ENCODE measurements at regions not wholly inside any gene's neighbourhood (a gene's known extent, or its start where the extent isn't known, plus 50 kb on each side); places are given as distances from the start of the nearest gene placed in this dataset.

DNA sequence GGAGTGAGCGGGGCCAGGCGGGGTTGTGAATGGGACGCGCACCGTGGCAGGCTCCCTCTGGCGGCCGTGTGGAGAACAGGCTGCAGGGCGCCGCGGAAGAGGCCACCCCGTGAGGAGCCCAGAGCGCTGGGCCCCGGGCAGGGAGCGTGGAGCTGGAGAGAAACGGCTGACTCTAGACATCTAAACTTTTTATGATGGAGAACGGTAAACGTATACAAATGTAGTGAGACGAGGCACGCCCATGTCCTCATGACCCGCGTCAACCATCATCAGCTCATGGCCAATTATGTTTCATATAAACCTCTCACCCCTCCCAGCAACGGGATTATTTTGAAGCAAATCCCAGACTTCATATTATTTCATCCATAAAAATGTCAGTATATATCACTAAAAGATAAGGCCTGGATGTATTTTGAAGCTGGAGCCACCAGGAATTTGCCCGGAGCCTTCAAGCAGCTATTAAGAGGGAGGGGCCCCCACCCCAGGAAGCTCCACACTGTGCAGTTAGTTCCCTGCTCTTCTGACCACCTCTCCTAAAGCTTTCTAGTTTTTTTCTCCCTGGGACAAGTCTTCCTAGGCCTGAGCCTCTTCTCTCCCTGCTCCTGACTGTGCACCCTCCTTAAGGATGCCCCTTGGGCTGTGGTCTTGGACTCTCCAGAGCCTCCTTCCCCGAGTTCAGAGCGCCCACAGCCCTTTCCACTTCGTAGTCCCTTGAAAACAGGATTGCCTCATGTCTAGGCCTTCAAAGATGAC, 149.5 kb downstream of the SMAD6 start (continued):
- TF ChIP-seq CEBPG (CRISPR knock-in tag; IDR thresholded peaks at IDR 0.05): no peak
- TF ChIP-seq CEBPG (tag; conservative IDR thresholded peaks at IDR 0.05 in 1 of 2, IDR thresholded peaks at IDR 0.05 in 1 of 2): no peak
- no peak for TF ChIP-seq ESRRB (CRISPR knock-in tag; IDR thresholded peaks at IDR 0.05; ENCODE audit: borderline replicate concordance)
- no peak for TF ChIP-seq HINFP (tag; conservative IDR thresholded peaks at IDR 0.05; ENCODE audit: low read depth)
- no peak for TF ChIP-seq RUNX1 (IDR thresholded peaks at IDR 0.05; ENCODE audit: low read depth)
- TF ChIP-seq HES1 (IDR thresholded peaks at IDR 0.05; ENCODE audit: low read depth): no peak
- TF ChIP-seq NCOR1 (IDR thresholded peaks at IDR 0.05): no peak
- peak; percentile 19; the same call in 1 of the 2 replicates for TF ChIP-seq HDAC2 (IDR thresholded peaks at IDR 0.05)
- no peak for TF ChIP-seq TCFL5 (CRISPR knock-in tag; conservative IDR thresholded peaks at IDR 0.05)
- TF ChIP-seq RBM15 (IDR thresholded peaks at IDR 0.05; ENCODE audit: insufficient read depth, low read length): no peak
- TF ChIP-seq MYC (IDR thresholded peaks at IDR 0.05; ENCODE audit: low read depth, low read length): no peak
- no peak for TF ChIP-seq MYC (CRISPR knock-in tag; IDR thresholded peaks at IDR 0.05; ENCODE audit: borderline replicate concordance, low read depth)
- TF ChIP-seq ZFP36 (IDR thresholded peaks at IDR 0.05; ENCODE audit: low read depth, low read length, partially characterized antibody): peak; percentile 34
- TF ChIP-seq FOXJ3 (CRISPR knock-in tag; IDR thresholded peaks at IDR 0.05): no peak
- TF ChIP-seq FIP1L1 (IDR thresholded peaks at IDR 0.05; ENCODE audit: low read depth, low read length, poor library complexity, severe bottlenecking): no peak
- no peak for TF ChIP-seq TAF9B (IDR thresholded peaks at IDR 0.05; ENCODE audit: partially characterized antibody)
- no peak for TF ChIP-seq PRPF4 (IDR thresholded peaks at IDR 0.05; ENCODE audit: insufficient read depth, low read depth, low read length, poor library complexity, severe bottlenecking)
- no peak for TF ChIP-seq KAT8 (IDR thresholded peaks at IDR 0.05; ENCODE audit: low read depth)
- no peak for TF ChIP-seq ZNF253 (CRISPR knock-in tag; conservative IDR thresholded peaks at IDR 0.05)
- TF ChIP-seq ZNF282 (CRISPR knock-in tag; IDR thresholded peaks at IDR 0.05): no peak
- TF ChIP-seq NFXL1 (CRISPR knock-in tag; IDR thresholded peaks at IDR 0.05): no peak
- no peak for TF ChIP-seq SETDB1 (IDR thresholded peaks at IDR 0.05; ENCODE audit: low read length)
- TF ChIP-seq ZNF347 (CRISPR knock-in tag; IDR thresholded peaks at IDR 0.05; ENCODE audit: low read depth): no peak
- no peak for TF ChIP-seq ZKSCAN8 (CRISPR knock-in tag; IDR thresholded peaks at IDR 0.05)
- peak; percentile 43; the same call in 1 of the 2 replicates for TF ChIP-seq ZBTB7A (IDR thresholded peaks at IDR 0.05; ENCODE audit: borderline replicate concordance, control insufficient read depth, low read depth, low read length)
- TF ChIP-seq GABPA (tag; conservative IDR thresholded peaks at IDR 0.05; ENCODE audit: low read depth): no peak
- no peak for TF ChIP-seq HDGF (IDR thresholded peaks at IDR 0.05)
- no peak for TF ChIP-seq NCOA2 (IDR thresholded peaks at IDR 0.05; ENCODE audit: partially characterized antibody in 2 of 2)
- no peak for TF ChIP-seq ZNF263 (CRISPR knock-in tag; IDR thresholded peaks at IDR 0.05; ENCODE audit: borderline replicate concordance)
